CD14-positive monocyte (primary cell): ENCODE measurements at regions not wholly inside any gene's neighbourhood (a gene's known extent, or its start where the extent isn't known, plus 50 kb on each side); places are given as distances from the start of the nearest gene placed in this dataset.
A peak's percentile ranks its signal among the peaks of the same experiment; 100 is the strongest.

Source experiments
- DNase-seq, 3 donors: peaks; one replicate each; pipeline ENCODE4 v3.0.0-alpha.2; 2011 to 2022
- H2AFZ ChIP-seq: 2 replicates; pipeline ENCODE4 v1.6.0; 2012; ENCODE audit warnings: mild to moderate bottlenecking, low read depth, low read length, inconsistent platforms; ENCODE audit not compliant: insufficient read depth, poor library complexity, severe bottlenecking
- H3K27ac ChIP-seq, 2 donors: 1 replicate in 1 of 2; 2 replicates in 1 of 2; pipeline ENCODE4 v1.5.1; 2012 to 2013; ENCODE audit warnings: low read length in 2 of 2, control low read depth in 1 of 2, inconsistent platforms in 1 of 2, low read depth in 1 of 2, mild to moderate bottlenecking in 1 of 2
- H3K27me3 ChIP-seq, 2 donors: one replicate each; pipeline versions ENCODE4 v1.6.0 to v1.6.1; 2011 to 2013; ENCODE audit warnings: low read length in 2 of 2; ENCODE audit not compliant: control insufficient read depth in 2 of 2, insufficient read depth in 2 of 2
- H3K36me3 ChIP-seq, 2 donors: replicated peaks in 1 of 2; 1 replicate in 1 of 2; 2 replicates in 1 of 2; pipeline versions ENCODE4 v1.5.1 to v1.6.1; 2012 to 2013; ENCODE audit warnings: low read length in 2 of 2, control low read depth in 1 of 2, inconsistent platforms in 1 of 2, mild to moderate bottlenecking in 1 of 2; ENCODE audit not compliant: insufficient read depth in 2 of 2, control insufficient read depth in 1 of 2
- H3K4me1 ChIP-seq, 2 donors: 1 replicate in 1 of 2; 2 replicates in 1 of 2; pipeline versions ENCODE4 v1.5.1 to v1.6.1; 2012 to 2013; ENCODE audit warnings: low read length in 2 of 2, control low read depth in 1 of 2, inconsistent platforms in 1 of 2, mild to moderate bottlenecking in 1 of 2, moderate library complexity in 1 of 2; ENCODE audit not compliant: insufficient read depth in 2 of 2, control insufficient read depth in 1 of 2
- H3K4me2 ChIP-seq: replicated peaks from 2 replicates; pipeline ENCODE3; 2012; ENCODE audit warnings: low read length, moderate library complexity, mild to moderate bottlenecking; ENCODE audit not compliant: poor library complexity, severe bottlenecking; ENCODE audit errors: extremely low read depth
- H3K4me3 ChIP-seq, 3 experiments: fragments of 200-600 bp in 1 of 3; sonication (generic) in 1 of 3; replicated peaks in 1 of 3; 1 replicate in 2 of 3; 2 replicates in 1 of 3; pipeline ENCODE4 v1.5.1; 2011 to 2013; ENCODE audit warnings: low read length in 3 of 3, mild to moderate bottlenecking in 3 of 3, control low read depth in 2 of 3, low read depth in 2 of 3, inconsistent platforms in 1 of 3, moderate library complexity in 1 of 3
- H3K79me2 ChIP-seq: 2 replicates; pipeline ENCODE4 v1.6.0; 2012; ENCODE audit warnings: mild to moderate bottlenecking, control low read depth, inconsistent platforms, low read length, moderate library complexity; ENCODE audit not compliant: insufficient read depth
- H3K9ac ChIP-seq: 2 replicates; pipeline ENCODE4 v1.6.0; 2017; ENCODE audit warnings: low read length, mild to moderate bottlenecking; ENCODE audit not compliant: insufficient read depth, poor library complexity, severe bottlenecking
- H3K9me3 ChIP-seq, 2 donors: replicated peaks in 1 of 2; 1 replicate in 1 of 2; 2 replicates in 1 of 2; pipeline versions ENCODE4 v1.5.1 to v1.6.1; 2012 to 2013; ENCODE audit warnings: low read length in 2 of 2, control low read depth in 1 of 2; ENCODE audit not compliant: control insufficient read depth in 1 of 2, insufficient read depth in 1 of 2
- H4K20me1 ChIP-seq: 2 replicates; pipeline ENCODE4 v1.6.0; 2012; ENCODE audit warnings: mild to moderate bottlenecking, low read length, control low read depth, moderate library complexity; ENCODE audit not compliant: insufficient read depth
- H3K27ac Mint-ChIP-seq, 7 donors: one replicate each; pipeline ENCODE4 v1.8.0; 2020; ENCODE audit warnings: mild to moderate bottlenecking in 7 of 7, mixed read lengths in 7 of 7, moderate library complexity in 6 of 7, inconsistent platforms in 2 of 7
- H3K27me3 Mint-ChIP-seq, 3 donors: one replicate each; pipeline ENCODE4 v1.8.0; 2021 to 2022; ENCODE audit warnings: low read depth in 3 of 3, mild to moderate bottlenecking in 3 of 3, mixed read lengths in 3 of 3, moderate library complexity in 3 of 3, inconsistent platforms in 1 of 3
- H3K36me3 Mint-ChIP-seq, 2 donors: one replicate each; pipeline ENCODE4 v1.8.0; 2020; ENCODE audit warnings: mixed read lengths in 2 of 2, inconsistent platforms in 1 of 2, mild to moderate bottlenecking in 1 of 2
- H3K4me1 Mint-ChIP-seq: one replicate; pipeline ENCODE4 v1.8.0; 2020; ENCODE audit warnings: mild to moderate bottlenecking, mixed read lengths
- H3K4me3 Mint-ChIP-seq, 2 donors: one replicate each; pipeline ENCODE4 v1.8.0; 2020; ENCODE audit warnings: mild to moderate bottlenecking in 2 of 2, mixed read lengths in 2 of 2, moderate library complexity in 1 of 2
- H3K9me3 Mint-ChIP-seq, 7 donors: one replicate each; pipeline ENCODE4 v1.8.0; 2020 to 2022; ENCODE audit warnings: mixed read lengths in 7 of 7, mild to moderate bottlenecking in 6 of 7, moderate library complexity in 6 of 7, inconsistent platforms in 2 of 7
- whole genome bisulfite sequencing: methylation state at CpG from one replicate; pipeline ENCODE4 v1.1.5; 2013; ENCODE audit warnings: missing lambda C conversion rate; ENCODE audit not compliant: insufficient coverage; 5-methylcytosine and 5-hydroxymethylcytosine counted together
- intact Hi-C, 2 donors: fragments of 100-400 bp; cut with micrococcal nuclease; formaldehyde crosslinking; loops; one replicate each; pipeline versions ENCODE4 v1.15.0 to v1.15.1; 2023
- TF ChIP-seq, protein P1 (sequence below): fragments of 200-600 bp; IDR thresholded peaks from one replicate; pipeline ENCODE4 v1.8.0; 2022; ENCODE audit warnings: antibody characterized with exemption, mild to moderate bottlenecking

DNA sequence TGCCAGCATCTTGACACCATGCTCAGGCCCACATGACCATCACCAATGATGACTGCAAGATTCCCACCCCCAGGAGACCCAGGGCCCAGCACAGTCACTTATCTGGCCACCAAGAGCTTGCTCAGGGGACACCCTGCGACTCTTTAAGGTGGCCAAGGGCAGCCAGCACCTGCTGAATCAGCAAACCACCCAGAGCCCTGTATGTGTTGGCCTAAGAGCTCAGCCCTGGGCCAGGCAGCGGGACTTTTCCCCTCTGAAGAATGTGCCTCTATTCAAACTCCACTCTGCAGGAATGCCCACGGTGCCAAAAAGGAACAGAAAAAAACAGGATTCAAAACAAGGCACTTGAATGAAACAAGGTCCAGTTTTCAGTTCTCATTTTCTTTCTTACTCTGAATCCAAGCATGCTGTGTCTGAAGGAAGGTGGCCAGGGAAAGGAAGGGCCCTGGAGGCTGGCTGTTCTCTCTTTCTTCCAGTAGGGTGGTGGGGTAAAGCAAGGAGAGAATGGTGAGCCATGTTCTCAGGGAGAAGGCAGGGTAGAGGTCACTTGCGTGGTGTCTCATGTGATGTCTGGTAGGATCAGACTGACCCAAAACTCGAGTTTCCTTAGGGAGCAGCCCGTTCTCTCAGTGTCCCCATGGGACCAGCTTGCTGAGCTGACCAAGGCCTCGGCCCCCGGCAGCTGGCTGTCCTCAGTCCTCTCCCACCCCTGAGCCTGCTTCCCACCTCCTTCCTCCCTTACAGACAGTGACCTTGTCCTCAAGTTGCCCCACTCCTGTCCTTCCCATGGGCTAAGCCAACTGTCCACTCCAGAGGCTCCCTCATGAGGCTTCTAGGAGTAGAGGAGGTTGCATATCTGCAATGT is 150.0 kb downstream of the RNF152 start:
- peaks cover 0 to 9% (median 6%) of the 10 kb centered on the region in 3 donors for H3K27me3 Mint-ChIP-seq
- Histone ChIP-seq H3K4me1 (peaks cover 16 to 18% of the 10 kb centered on the region in 2 donors), H3K4me2 (no peak overlapping the region), H3K9me3 (no peaks in the 10 kb centered on the region), H3K27me3 (no peaks in the 10 kb centered on the region), H3K27ac (no peak overlapping the region), H3K4me3 (no peak overlapping the region), H3K36me3 (no peaks in the 10 kb centered on the region), H2AFZ (no peak overlapping the region), H3K79me2 (no peaks in the 10 kb centered on the region), H4K20me1 (no peaks in the 10 kb centered on the region), H3K9ac (no peak overlapping the region)
- H3K4me3 Mint-ChIP-seq = no peak overlapping the region
- 97% methylated on average over 7 of the region's 8 CpGs for WGBS
- H3K9me3 Mint-ChIP-seq = peaks cover 0 to 7% (median 1%) of the 10 kb centered on the region in 7 donors
- H3K27ac Mint-ChIP-seq = peak overlapping the region in 6 of 7 donors; percentile 31 to 77 (median 50)
- intact Hi-C loops = no loop called here
- DNase-seq = no peak
- peaks cover 23% of the 10 kb centered on the region for H3K4me1 Mint-ChIP-seq
- peaks cover 4% of the 10 kb centered on the region in 2 donors for H3K36me3 Mint-ChIP-seq
- TF ChIP-seq, protein P1, sequence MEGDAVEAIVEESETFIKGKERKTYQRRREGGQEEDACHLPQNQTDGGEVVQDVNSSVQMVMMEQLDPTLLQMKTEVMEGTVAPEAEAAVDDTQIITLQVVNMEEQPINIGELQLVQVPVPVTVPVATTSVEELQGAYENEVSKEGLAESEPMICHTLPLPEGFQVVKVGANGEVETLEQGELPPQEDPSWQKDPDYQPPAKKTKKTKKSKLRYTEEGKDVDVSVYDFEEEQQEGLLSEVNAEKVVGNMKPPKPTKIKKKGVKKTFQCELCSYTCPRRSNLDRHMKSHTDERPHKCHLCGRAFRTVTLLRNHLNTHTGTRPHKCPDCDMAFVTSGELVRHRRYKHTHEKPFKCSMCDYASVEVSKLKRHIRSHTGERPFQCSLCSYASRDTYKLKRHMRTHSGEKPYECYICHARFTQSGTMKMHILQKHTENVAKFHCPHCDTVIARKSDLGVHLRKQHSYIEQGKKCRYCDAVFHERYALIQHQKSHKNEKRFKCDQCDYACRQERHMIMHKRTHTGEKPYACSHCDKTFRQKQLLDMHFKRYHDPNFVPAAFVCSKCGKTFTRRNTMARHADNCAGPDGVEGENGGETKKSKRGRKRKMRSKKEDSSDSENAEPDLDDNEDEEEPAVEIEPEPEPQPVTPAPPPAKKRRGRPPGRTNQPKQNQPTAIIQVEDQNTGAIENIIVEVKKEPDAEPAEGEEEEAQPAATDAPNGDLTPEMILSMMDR = no peak

DNA sequence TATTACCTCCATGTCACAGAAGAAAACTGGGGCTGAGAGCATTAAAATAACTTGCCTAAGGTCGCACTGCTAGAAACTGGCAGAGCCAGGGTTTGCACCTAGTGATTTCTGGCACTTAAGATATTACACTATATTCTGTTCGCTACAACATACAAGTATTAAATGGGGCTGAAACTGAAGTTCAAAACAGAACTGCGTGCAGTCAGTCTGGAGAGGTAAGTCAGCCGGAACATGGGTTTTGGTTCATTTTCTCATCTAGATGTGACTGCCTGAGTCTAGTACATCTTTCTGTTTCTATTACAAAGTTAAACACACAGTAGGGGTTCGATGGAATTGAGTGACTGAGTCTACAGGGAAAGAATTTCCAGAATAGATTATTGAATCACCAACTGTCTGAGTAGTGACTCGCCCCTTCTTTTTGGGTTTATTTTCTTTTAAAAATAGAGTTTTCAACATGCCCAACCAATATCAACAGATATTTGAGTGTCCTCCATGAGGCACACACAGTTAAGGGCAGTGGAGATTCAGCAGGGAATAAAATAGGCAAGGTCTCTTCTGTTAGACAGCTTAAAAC is 150.8 kb downstream of the RNF152 start:
- no peaks in the 10 kb centered on the region for H4K20me1 ChIP-seq
- no peaks in the 10 kb centered on the region for H3K36me3 ChIP-seq
- H3K9ac ChIP-seq = no peak overlapping the region
- intact Hi-C loops = no loop called here
- H3K4me2 ChIP-seq = no peak overlapping the region
- no peak overlapping the region for H3K4me3 ChIP-seq
- no peak for DNase-seq
- Mint-ChIP-seq H3K9me3 (peaks cover 0 to 7% (median 1%) of the 10 kb centered on the region in 7 donors), H3K27me3 (peaks cover 0 to 9% (median 6%) of the 10 kb centered on the region in 3 donors), H3K27ac (no peak overlapping the region), H3K36me3 (peaks cover 4% of the 10 kb centered on the region in 2 donors), H3K4me3 (no peak overlapping the region), H3K4me1 (peaks cover 28% of the 10 kb centered on the region)
- H3K79me2 ChIP-seq = no peaks in the 10 kb centered on the region
- no peak overlapping the region for H3K27ac ChIP-seq
- peaks cover 21 to 23% of the 10 kb centered on the region in 2 donors for H3K4me1 ChIP-seq
- no peak overlapping the region for H2AFZ ChIP-seq
- no peaks in the 10 kb centered on the region for H3K9me3 ChIP-seq
- TF ChIP-seq, protein P1 = no peak
- H3K27me3 ChIP-seq = no peaks in the 10 kb centered on the region
- 20% methylated on average over 1 of the region's 6 CpGs for WGBS
